ENCODE measurements at regions not wholly inside any gene's neighbourhood (a gene's known extent, or its start where the extent isn't known, plus 50 kb on each side); places are given as distances from the start of the nearest gene placed in this dataset.
A peak's percentile ranks its signal among the peaks of the same experiment; 100 is the strongest.

DNA sequence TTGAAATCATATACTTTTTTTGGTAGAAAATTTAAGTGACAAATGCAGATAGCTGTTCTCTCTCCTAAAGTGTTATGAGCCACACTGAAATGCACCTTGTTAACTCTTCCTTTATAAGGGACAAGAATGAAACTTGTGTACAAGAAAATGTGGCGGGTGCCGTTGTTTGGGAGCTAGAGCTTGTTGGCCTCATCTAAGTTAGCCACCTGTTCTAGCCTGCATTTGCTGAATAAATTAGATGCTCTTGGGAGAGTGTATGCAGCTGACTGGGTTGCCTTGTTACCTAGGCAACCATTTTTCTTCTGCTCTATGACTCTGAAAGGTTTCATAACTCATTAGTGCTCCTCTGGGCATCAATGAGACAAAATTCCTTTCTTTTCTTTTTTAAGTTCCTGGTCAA is 174.3 kb downstream of the TAF11L14 start:
- no peak overlapping the region for H3K27ac ChIP-seq (ENCODE audit: low read depth, low read length)

DNA sequence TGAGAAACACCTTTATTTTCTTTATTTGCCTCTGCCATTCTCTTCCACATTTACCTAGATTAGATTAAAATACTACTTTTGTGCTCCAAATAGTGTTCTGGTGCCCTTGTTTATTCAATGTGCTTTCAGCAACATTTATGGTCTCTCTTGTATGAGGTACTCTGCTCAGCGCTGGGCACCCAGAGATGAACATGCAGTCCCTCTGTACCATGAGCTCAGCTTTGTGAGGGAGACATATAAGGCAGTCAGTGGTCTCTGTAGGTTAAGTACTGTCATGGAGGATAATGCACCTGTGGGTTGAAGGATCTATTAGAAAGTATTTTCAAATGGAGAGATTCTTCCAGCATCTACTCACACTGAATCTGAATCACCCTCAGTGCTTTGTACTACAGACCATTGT is 176.5 kb downstream of the TAF11L14 start:
- H3K27me3 ChIP-seq (ENCODE audit: control insufficient read depth, insufficient read depth, low read length), result no peaks in the 10 kb centered on the region
- H3K4me3 ChIP-seq (ENCODE audit: low read depth, low read length), result no peak overlapping the region
- no peaks in the 10 kb centered on the region for H3K4me1 ChIP-seq (ENCODE audit: control insufficient read depth, insufficient read depth, low read length)
- WGBS (ENCODE audit: insufficient coverage), result 93% methylated on average over 1 of the region's 1 CpG
- H3K9me3 ChIP-seq (ENCODE audit: control insufficient read depth, insufficient read depth, low read length), result no peaks in the 10 kb centered on the region
- DNase-seq (ENCODE audit: low read depth in 4 of 6, low spot score in 6 of 6), result no peak
- H3K27ac ChIP-seq (ENCODE audit: low read depth, low read length), result no peak overlapping the region
- H3K36me3 ChIP-seq (ENCODE audit: control insufficient read depth, insufficient read depth, low read length), result no peaks in the 10 kb centered on the region

More for the DNA sequence above, 174.3 kb downstream of the TAF11L14 start:
- peak in 2 of 6 donors; percentile 82 to 88 for DNase-seq (ENCODE audit: low read depth in 4 of 6, low spot score in 6 of 6)
- no peak overlapping the region for H3K4me3 ChIP-seq (ENCODE audit: low read depth, low read length)
- H3K27me3 ChIP-seq (ENCODE audit: control insufficient read depth, insufficient read depth, low read length), result no peaks in the 10 kb centered on the region
- H3K36me3 ChIP-seq (ENCODE audit: control insufficient read depth, insufficient read depth, low read length), result no peaks in the 10 kb centered on the region
- H3K9me3 ChIP-seq (ENCODE audit: control insufficient read depth, insufficient read depth, low read length), result no peaks in the 10 kb centered on the region
- WGBS (ENCODE audit: insufficient coverage), result no CpG with 5 or more reads among the region's 2 CpGs
- H3K4me1 ChIP-seq (ENCODE audit: control insufficient read depth, insufficient read depth, low read length), result no peaks in the 10 kb centered on the region

DNA sequence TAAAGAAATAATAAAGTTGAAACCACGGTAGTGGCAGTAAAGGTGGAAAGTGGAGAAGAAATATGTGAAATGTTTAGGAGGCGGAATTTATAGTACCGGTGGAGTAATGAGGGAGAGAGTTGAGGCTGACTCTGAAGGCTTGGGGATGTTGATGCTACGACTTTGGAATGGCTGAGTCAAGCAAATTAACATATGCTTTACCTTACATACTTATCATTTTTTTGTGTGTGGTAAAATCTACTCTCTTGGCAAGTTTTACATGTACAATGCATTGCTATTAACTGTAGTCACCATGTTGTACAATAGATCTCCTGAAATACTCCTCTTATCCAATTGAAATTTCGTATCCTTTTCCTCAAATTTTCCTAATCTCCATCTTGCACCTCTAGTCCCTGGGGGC is 179.0 kb downstream of the TAF11L14 start:
- H3K36me3 ChIP-seq (ENCODE audit: control insufficient read depth, insufficient read depth, low read length), result no peaks in the 10 kb centered on the region
- no peaks in the 10 kb centered on the region for H3K4me1 ChIP-seq (ENCODE audit: control insufficient read depth, insufficient read depth, low read length)
- no peaks in the 10 kb centered on the region for H3K27me3 ChIP-seq (ENCODE audit: control insufficient read depth, insufficient read depth, low read length)
- WGBS (ENCODE audit: insufficient coverage), result 90% methylated on average over 4 of the region's 5 CpGs
- H3K4me3 ChIP-seq (ENCODE audit: low read depth, low read length), result no peak overlapping the region
- H3K27ac ChIP-seq (ENCODE audit: low read depth, low read length), result no peak overlapping the region
- no peaks in the 10 kb centered on the region for H3K9me3 ChIP-seq (ENCODE audit: control insufficient read depth, insufficient read depth, low read length)
- DNase-seq (ENCODE audit: low read depth in 4 of 6, low spot score in 6 of 6), result no peak

DNA sequence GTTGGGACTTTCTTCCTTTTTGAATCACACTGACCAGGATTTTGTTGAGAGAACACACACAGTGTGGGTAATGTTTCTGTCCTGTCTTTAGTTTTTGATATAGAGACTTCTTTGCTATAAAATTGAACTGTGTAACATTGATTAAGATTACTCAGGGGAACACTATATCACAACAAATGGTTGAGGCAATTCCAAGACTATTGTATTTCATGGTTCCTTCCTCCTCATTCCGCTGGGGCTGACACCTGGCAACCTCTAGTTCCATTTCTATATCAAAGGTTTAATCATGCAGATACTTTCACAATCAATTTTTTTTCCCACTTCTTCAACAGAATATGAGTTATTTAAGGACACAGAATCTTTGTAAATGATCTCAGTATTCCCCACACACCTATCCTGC is 182.2 kb downstream of the TAF11L14 start:
- 88% methylated on average over 1 of the region's 1 CpG for WGBS (ENCODE audit: insufficient coverage)
- no peaks in the 10 kb centered on the region for H3K36me3 ChIP-seq (ENCODE audit: control insufficient read depth, insufficient read depth, low read length)
- H3K4me3 ChIP-seq (ENCODE audit: low read depth, low read length), result no peak overlapping the region
- peak in 1 of 6 donors; percentile 16 for DNase-seq (ENCODE audit: low read depth in 4 of 6, low spot score in 6 of 6)
- no peaks in the 10 kb centered on the region for H3K27me3 ChIP-seq (ENCODE audit: control insufficient read depth, insufficient read depth, low read length)
- no peaks in the 10 kb centered on the region for H3K4me1 ChIP-seq (ENCODE audit: control insufficient read depth, insufficient read depth, low read length)
- H3K9me3 ChIP-seq (ENCODE audit: control insufficient read depth, insufficient read depth, low read length), result no peaks in the 10 kb centered on the region
- H3K27ac ChIP-seq (ENCODE audit: low read depth, low read length), result no peak overlapping the region

DNA sequence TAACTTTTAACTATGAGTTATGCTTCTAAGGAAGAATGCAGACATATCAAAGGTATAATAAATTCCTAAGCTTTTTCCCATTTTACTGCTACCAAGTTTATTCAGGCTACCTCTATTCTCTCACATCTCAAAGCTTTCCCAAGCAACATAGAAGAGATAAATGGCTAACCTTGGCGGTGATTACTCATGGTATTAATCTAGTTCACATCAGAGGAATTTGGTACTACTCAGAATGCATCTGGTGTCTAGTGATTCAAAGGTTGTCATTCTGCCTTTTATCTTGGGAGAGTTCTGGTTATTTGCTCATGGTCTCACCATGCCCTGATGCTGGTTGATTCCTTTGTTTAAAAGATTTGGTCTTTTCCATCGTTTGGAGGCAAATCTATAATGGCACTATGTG is 182.7 kb downstream of the TAF11L14 start:
- Histone ChIP-seq H3K36me3 (ENCODE audit: control insufficient read depth, insufficient read depth, low read length) (no peaks in the 10 kb centered on the region), H3K4me1 (ENCODE audit: control insufficient read depth, insufficient read depth, low read length) (no peaks in the 10 kb centered on the region), H3K4me3 (ENCODE audit: low read depth, low read length) (no peak overlapping the region), H3K27ac (ENCODE audit: low read depth, low read length) (no peak overlapping the region), H3K27me3 (ENCODE audit: control insufficient read depth, insufficient read depth, low read length) (no peaks in the 10 kb centered on the region), H3K9me3 (ENCODE audit: control insufficient read depth, insufficient read depth, low read length) (no peaks in the 10 kb centered on the region)
- WGBS (ENCODE audit: insufficient coverage), result no CpG with 5 or more reads among the region's 2 CpGs
- peak in 1 of 6 donors; percentile 16 for DNase-seq (ENCODE audit: low read depth in 4 of 6, low spot score in 6 of 6)

DNA sequence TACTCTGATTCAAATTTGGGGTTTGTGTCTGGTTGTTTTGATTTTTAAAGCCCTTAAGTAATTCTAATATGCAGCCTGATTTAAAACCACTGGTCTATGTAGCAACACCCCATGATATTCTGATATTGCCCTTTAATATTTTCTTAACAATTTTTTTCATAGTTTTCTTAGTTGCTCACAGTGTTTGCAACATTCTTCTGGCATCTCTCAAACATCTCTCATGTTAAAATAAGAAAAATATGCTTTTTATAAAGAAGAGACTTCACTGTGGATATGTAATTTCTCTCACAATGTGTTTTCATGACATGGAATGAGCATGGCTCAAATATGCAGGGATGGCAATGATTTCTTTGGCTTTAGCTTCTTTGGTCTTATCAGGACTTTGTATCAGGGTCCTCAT is 183.7 kb downstream of the TAF11L14 start:
- H3K27me3 ChIP-seq (ENCODE audit: control insufficient read depth, insufficient read depth, low read length), result no peaks in the 10 kb centered on the region
- no peaks in the 10 kb centered on the region for H3K4me1 ChIP-seq (ENCODE audit: control insufficient read depth, insufficient read depth, low read length)
- no peaks in the 10 kb centered on the region for H3K36me3 ChIP-seq (ENCODE audit: control insufficient read depth, insufficient read depth, low read length)
- H3K27ac ChIP-seq (ENCODE audit: low read depth, low read length), result no peak overlapping the region
- DNase-seq (ENCODE audit: low read depth in 4 of 6, low spot score in 6 of 6), result no peak
- no peaks in the 10 kb centered on the region for H3K9me3 ChIP-seq (ENCODE audit: control insufficient read depth, insufficient read depth, low read length)
- no peak overlapping the region for H3K4me3 ChIP-seq (ENCODE audit: low read depth, low read length)

GRCh38 chr5:17819783-17820182 is 185.5 kb downstream of the TAF11L14 start:
- H3K4me1 ChIP-seq (ENCODE audit: control insufficient read depth, insufficient read depth, low read length), result no peaks in the 10 kb centered on the region
- no peaks in the 10 kb centered on the region for H3K36me3 ChIP-seq (ENCODE audit: control insufficient read depth, insufficient read depth, low read length)
- no peak for DNase-seq (ENCODE audit: low read depth in 4 of 6, low spot score in 6 of 6)
- H3K27me3 ChIP-seq (ENCODE audit: control insufficient read depth, insufficient read depth, low read length), result no peaks in the 10 kb centered on the region
- WGBS (ENCODE audit: insufficient coverage), result 80% methylated on average over 1 of the region's 5 CpGs
- H3K27ac ChIP-seq (ENCODE audit: low read depth, low read length), result no peak overlapping the region
- no peaks in the 10 kb centered on the region for H3K9me3 ChIP-seq (ENCODE audit: control insufficient read depth, insufficient read depth, low read length)
- no peak overlapping the region for H3K4me3 ChIP-seq (ENCODE audit: low read depth, low read length)

DNA sequence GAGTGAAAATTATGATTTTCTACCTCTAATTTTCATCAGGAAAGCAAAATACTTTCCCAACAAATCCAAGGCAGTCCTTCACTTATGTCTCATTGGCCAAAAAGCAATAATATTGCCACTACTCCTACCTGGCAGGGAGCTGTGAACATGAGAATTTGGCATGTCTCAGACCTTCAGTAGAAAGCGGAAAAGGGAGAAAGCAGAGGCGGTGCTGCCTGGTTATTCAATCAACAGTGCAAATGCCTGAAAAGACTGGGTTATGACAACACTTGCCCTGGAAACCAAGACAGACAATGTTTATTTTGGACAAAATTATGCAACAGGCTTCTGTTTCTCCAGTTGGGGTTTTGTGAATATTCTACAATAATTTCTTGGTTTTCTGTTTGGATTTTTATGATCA is 194.4 kb downstream of the TAF11L14 start:
- Histone ChIP-seq H3K27ac (ENCODE audit: low read depth, low read length) (no peak overlapping the region), H3K36me3 (ENCODE audit: control insufficient read depth, insufficient read depth, low read length) (no peaks in the 10 kb centered on the region), H3K4me1 (ENCODE audit: control insufficient read depth, insufficient read depth, low read length) (peaks cover 3% of the 10 kb centered on the region), H3K4me3 (ENCODE audit: low read depth, low read length) (no peak overlapping the region), H3K27me3 (ENCODE audit: control insufficient read depth, insufficient read depth, low read length) (no peaks in the 10 kb centered on the region), H3K9me3 (ENCODE audit: control insufficient read depth, insufficient read depth, low read length) (no peaks in the 10 kb centered on the region)
- no peak for DNase-seq (ENCODE audit: low read depth in 4 of 6, low spot score in 6 of 6)
- WGBS (ENCODE audit: insufficient coverage), result 100% methylated on average over 2 of the region's 2 CpGs

- no peaks in the 10 kb centered on the region for H3K27me3 ChIP-seq (ENCODE audit: control insufficient read depth, insufficient read depth, low read length)
- peaks cover 3% of the 10 kb centered on the region for H3K4me1 ChIP-seq (ENCODE audit: control insufficient read depth, insufficient read depth, low read length)
- WGBS (ENCODE audit: insufficient coverage), result no CpG with 5 or more reads among the region's 3 CpGs
- no peaks in the 10 kb centered on the region for H3K36me3 ChIP-seq (ENCODE audit: control insufficient read depth, insufficient read depth, low read length)
- no peaks in the 10 kb centered on the region for H3K9me3 ChIP-seq (ENCODE audit: control insufficient read depth, insufficient read depth, low read length)
- H3K4me3 ChIP-seq (ENCODE audit: low read depth, low read length), result no peak overlapping the region
- DNase-seq (ENCODE audit: low read depth in 4 of 6, low spot score in 6 of 6), result no peak
- H3K27ac ChIP-seq (ENCODE audit: low read depth, low read length), result no peak overlapping the region
These were observed 195.2 kb downstream of the TAF11L14 start for GRCh38 chr5:17829456-17829855.

DNA sequence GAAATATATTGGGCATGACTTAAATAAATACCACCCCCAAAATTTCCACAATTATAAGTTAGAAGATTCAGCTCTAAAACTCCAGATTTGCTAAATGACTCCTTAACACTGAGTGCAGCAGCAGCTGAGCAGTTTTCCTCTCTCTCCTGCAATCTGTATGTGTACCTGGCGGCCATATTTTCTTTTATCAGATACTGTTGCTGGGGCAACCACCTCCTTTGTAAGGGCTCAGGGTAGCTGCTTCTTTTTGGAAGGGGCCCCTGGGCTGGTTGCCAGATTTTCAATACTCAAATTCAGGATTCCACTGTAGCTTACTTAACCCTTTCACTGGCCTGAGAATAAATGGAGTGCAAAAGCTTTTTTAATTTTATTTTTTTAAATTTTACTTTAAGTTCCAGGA is 197.0 kb downstream of the TAF11L14 start:
- Histone ChIP-seq H3K36me3 (ENCODE audit: control insufficient read depth, insufficient read depth, low read length) (no peaks in the 10 kb centered on the region), H3K27ac (ENCODE audit: low read depth, low read length) (no peak overlapping the region), H3K4me3 (ENCODE audit: low read depth, low read length) (no peak overlapping the region), H3K9me3 (ENCODE audit: control insufficient read depth, insufficient read depth, low read length) (no peaks in the 10 kb centered on the region), H3K27me3 (ENCODE audit: control insufficient read depth, insufficient read depth, low read length) (no peaks in the 10 kb centered on the region), H3K4me1 (ENCODE audit: control insufficient read depth, insufficient read depth, low read length) (peaks cover 3% of the 10 kb centered on the region)
- DNase-seq (ENCODE audit: low read depth in 4 of 6, low spot score in 6 of 6), result peak in 4 of 6 donors; percentile 53 to 94 (median 70)
- WGBS (ENCODE audit: insufficient coverage), result 50% methylated on average over 1 of the region's 1 CpG

Data from spinal cord (tissue), 9 donors.